C4-2B (cell line): ENCODE measurements at regions not wholly inside any gene's neighbourhood (a gene's known extent, or its start where the extent isn't known, plus 50 kb on each side); places are given as distances from the start of the nearest gene placed in this dataset.

ENCODE experiments used
- ZFX ChIP-seq: fragments of 450-650 bp; IDR thresholded peaks from 2 replicates; pipeline ENCODE4 v1.6.1; 2017
- TF ChIP-seq, protein P1 (sequence below): fragments of 450-650 bp; conservative IDR thresholded peaks from 2 replicates; pipeline ENCODE4 v1.5.1; 2017; ENCODE audit warnings: mild to moderate bottlenecking

DNA sequence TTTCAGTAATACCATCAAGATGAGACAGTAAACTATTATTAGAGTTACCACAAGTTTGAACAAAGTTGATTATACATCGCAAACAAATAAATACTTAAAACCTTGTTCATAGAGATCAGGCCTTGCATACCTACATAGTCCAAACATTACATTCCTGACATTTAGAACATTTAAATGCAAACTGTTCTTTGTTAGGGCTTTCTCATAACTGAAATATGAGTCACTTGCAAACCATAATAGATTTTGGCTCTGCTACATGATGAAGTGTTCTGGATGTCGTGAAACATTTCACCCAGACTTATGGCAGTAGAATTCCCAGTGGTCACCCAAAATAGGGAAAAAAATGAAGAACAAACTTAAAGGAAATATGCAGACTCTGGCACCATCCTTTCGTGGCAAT is 75.0 kb downstream of the FAT4 start:
- TF ChIP-seq, protein P1, sequence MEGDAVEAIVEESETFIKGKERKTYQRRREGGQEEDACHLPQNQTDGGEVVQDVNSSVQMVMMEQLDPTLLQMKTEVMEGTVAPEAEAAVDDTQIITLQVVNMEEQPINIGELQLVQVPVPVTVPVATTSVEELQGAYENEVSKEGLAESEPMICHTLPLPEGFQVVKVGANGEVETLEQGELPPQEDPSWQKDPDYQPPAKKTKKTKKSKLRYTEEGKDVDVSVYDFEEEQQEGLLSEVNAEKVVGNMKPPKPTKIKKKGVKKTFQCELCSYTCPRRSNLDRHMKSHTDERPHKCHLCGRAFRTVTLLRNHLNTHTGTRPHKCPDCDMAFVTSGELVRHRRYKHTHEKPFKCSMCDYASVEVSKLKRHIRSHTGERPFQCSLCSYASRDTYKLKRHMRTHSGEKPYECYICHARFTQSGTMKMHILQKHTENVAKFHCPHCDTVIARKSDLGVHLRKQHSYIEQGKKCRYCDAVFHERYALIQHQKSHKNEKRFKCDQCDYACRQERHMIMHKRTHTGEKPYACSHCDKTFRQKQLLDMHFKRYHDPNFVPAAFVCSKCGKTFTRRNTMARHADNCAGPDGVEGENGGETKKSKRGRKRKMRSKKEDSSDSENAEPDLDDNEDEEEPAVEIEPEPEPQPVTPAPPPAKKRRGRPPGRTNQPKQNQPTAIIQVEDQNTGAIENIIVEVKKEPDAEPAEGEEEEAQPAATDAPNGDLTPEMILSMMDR: no peak
- TF ChIP-seq ZFX: no peak
